Transverse colon (tissue), 4 donors: ENCODE measurements at regions not wholly inside any gene's neighbourhood (a gene's known extent, or its start where the extent isn't known, plus 50 kb on each side); places are given as distances from the start of the nearest gene placed in this dataset.
A peak's percentile ranks its signal among the peaks of the same experiment; 100 is the strongest.
"Not testable (repeated sequence)": the region's sequence is repeated elsewhere in the genome, so short reads cannot be mapped to it uniquely, and the experiment has no call there.

Experiments used
- DNase-seq: peaks from one replicate; pipeline ENCODE4 v3.0.0-alpha.2; 2019
- H3K27ac ChIP-seq, 4 donors: fragments of 200-600 bp; sonication (generic); 2 replicates each; pipeline ENCODE4 v1.5.1; 2016 to 2018; ENCODE audit warnings: inconsistent platforms in 4 of 4
- H3K27me3 ChIP-seq: fragments of 200-600 bp; sonication (generic); 2 replicates; pipeline ENCODE4 v1.5.1; 2017; ENCODE audit warnings: inconsistent platforms
- H3K36me3 ChIP-seq, 4 donors: fragments of 200-600 bp; sonication (generic); 2 replicates each; pipeline ENCODE4 v1.5.1; 2017 to 2019; ENCODE audit warnings: inconsistent platforms in 4 of 4
- H3K4me1 ChIP-seq, 4 donors: fragments of 200-600 bp; sonication (generic); 2 replicates each; pipeline ENCODE4 v1.5.1; 2017 to 2020; ENCODE audit warnings: inconsistent platforms in 4 of 4
- H3K4me3 ChIP-seq, 4 donors: fragments of 200-600 bp; sonication (generic); 1 replicate in 1 of 4; 2 replicates in 3 of 4; pipeline versions ENCODE4 v1.5.1 to v1.6.1; 2017 to 2019; ENCODE audit warnings: inconsistent platforms in 4 of 4
- H3K9me3 ChIP-seq, 2 donors: fragments of 200-600 bp; sonication (generic); 2 replicates each; pipeline ENCODE4 v1.5.1; 2017 to 2019; ENCODE audit warnings: inconsistent platforms in 2 of 2
- CTCF ChIP-seq, 5 experiments: fragments of 200-600 bp in 3 of 5; fragments of 450-650 bp in 2 of 5; sonication (generic) in 3 of 5; IDR thresholded peaks; 1 replicate in 2 of 5; 2 replicates in 3 of 5; pipeline ENCODE4 v1.5.1; 2016 to 2017; ENCODE audit warnings: antibody characterized with exemption in 5 of 5, inconsistent platforms in 3 of 5, mild to moderate bottlenecking in 2 of 5, moderate library complexity in 1 of 5
- EP300 ChIP-seq: sonication (generic); formaldehyde crosslinking; IDR thresholded peaks from one replicate; pipeline ENCODE4 v1.6.1; 2017; ENCODE audit warnings: antibody characterized with exemption, low read depth
- POLR2A ChIP-seq: fragments of 450-650 bp; IDR thresholded peaks from one replicate; pipeline ENCODE4 v1.6.1; 2016; ENCODE audit warnings: antibody characterized with exemption, mild to moderate bottlenecking, moderate library complexity
- POLR2AphosphoS5 ChIP-seq, 3 donors: sonication (generic); formaldehyde crosslinking; IDR thresholded peaks; one replicate each; pipeline ENCODE4 v1.6.1; 2016; ENCODE audit warnings: antibody characterized with exemption in 3 of 3
- WGBS, 2 donors: methylation state at CpG; one replicate each; pipeline ENCODE4 v1.1.5; 2018; ENCODE audit warnings: low coverage in 1 of 2; 5-methylcytosine and 5-hydroxymethylcytosine counted together
- in situ Hi-C, 4 donors: fragments of 200-750 bp; cut with MboI; loops; one replicate each; pipeline versions ENCODE4 v1.15.0 to v1.15.1; 2017; ENCODE audit warnings: low sequenced_read_pairs in 3 of 4, low pct_ligation_motif_present in 1 of 4, low pct_unique_long_range_greater_than_20kb in 1 of 4
- intact Hi-C: fragments of 100-400 bp; cut with DNase I; formaldehyde crosslinking; loops from one replicate; pipeline ENCODE4 v1.15.1; 2023; ENCODE audit warnings: low total_unique reads

- peak; percentile 30 to 49 (median 41) for TF ChIP-seq CTCF (IDR thresholded peaks at IDR 0.05)
- Histone ChIP-seq H3K4me3 (peak overlapping the region in 3 of 4 donors; percentile 18 to 38 (median 19)), H3K27ac (peak overlapping the region in 2 of 4 donors; percentile 28 to 37)
- WGBS, 2 donors: 59 to 74% methylated on average over 7 to 24 of the region's 31 CpGs
- H3K36me3 ChIP-seq, H3K27me3 ChIP-seq, intact Hi-C loops, H3K9me3 ChIP-seq, in situ Hi-C loops, H3K4me1 ChIP-seq, DNase-seq: not testable (repeated sequence)
These were observed 73.4 kb upstream of the SCIN start for GRCh38 chr7:12496901-12497674.

- 0 to 44% methylated on average over 1 of the region's 1 CpG for WGBS, 2 donors
- Histone ChIP-seq H3K4me1 (no peaks in the 10 kb centered on the region), H3K4me3 (no peak overlapping the region), H3K9me3 (no peaks in the 10 kb centered on the region), H3K36me3 (no peaks in the 10 kb centered on the region), H3K27me3 (no peaks in the 10 kb centered on the region), H3K27ac (no peak overlapping the region)
- TF ChIP-seq CTCF (IDR thresholded peaks at IDR 0.05) (no peak), EP300 (no peak), POLR2AphosphoS5 (IDR thresholded peaks at IDR 0.05) (no peak), POLR2A (no peak)
- in situ Hi-C loops: loop anchor here in 1 of 4 donors (25.0 kb wide), 1 partner anchor 758 kb away; no protein-coding TSS in a partner anchor
- DNase-seq: no peak
- intact Hi-C loops: no loop called here
These were observed 66.4 kb upstream of the SCIN start for GRCh38 chr7:12504149-12504548.

- TF ChIP-seq POLR2A (no peak), POLR2AphosphoS5 (IDR thresholded peaks at IDR 0.05) (no peak), EP300 (no peak), CTCF (IDR thresholded peaks at IDR 0.05) (no peak)
- in situ Hi-C loops: loop anchor here in 1 of 4 donors (25.0 kb wide), 1 partner anchor 754 kb away; no protein-coding TSS in a partner anchor
- Histone ChIP-seq H3K4me3 (no peak overlapping the region), H3K27ac (no peak overlapping the region), H3K9me3 (no peaks in the 10 kb centered on the region), H3K36me3 (no peaks in the 10 kb centered on the region), H3K27me3 (no peaks in the 10 kb centered on the region), H3K4me1 (no peaks in the 10 kb centered on the region)
- WGBS, 2 donors: 84 to 85% methylated on average over 3 of the region's 3 CpGs
- DNase-seq: no peak
- intact Hi-C loops: no loop called here
These were observed 62.5 kb upstream of the SCIN start for GRCh38 chr7:12508005-12508404.

- no peaks in the 10 kb centered on the region for H3K36me3 ChIP-seq
- 86 to 93% methylated on average over 2 of the region's 2 CpGs for WGBS, 2 donors
- H3K9me3 ChIP-seq: no peaks in the 10 kb centered on the region
- H3K4me3 ChIP-seq: no peak overlapping the region
- in situ Hi-C loops: loop anchor here in 1 of 4 donors (25.0 kb wide), 1 partner anchor 754 kb away; no protein-coding TSS in a partner anchor
- DNase-seq: no peak
- H3K27ac ChIP-seq: no peak overlapping the region
- H3K4me1 ChIP-seq: no peaks in the 10 kb centered on the region
- intact Hi-C loops: no loop called here
- H3K27me3 ChIP-seq: no peaks in the 10 kb centered on the region
- no peak for TF ChIP-seq CTCF (IDR thresholded peaks at IDR 0.05)
- no peak for TF ChIP-seq POLR2AphosphoS5 (IDR thresholded peaks at IDR 0.05)
- TF ChIP-seq EP300: no peak
- no peak for TF ChIP-seq POLR2A
These were observed 62.0 kb upstream of the SCIN start for GRCh38 chr7:12508554-12508953.
